Peyer's patch (tissue), 4 donors: ENCODE measurements at regions not wholly inside any gene's neighbourhood (a gene's known extent, or its start where the extent isn't known, plus 50 kb on each side); places are given as distances from the start of the nearest gene placed in this dataset.

Source experiments
- CTCF ChIP-seq, 6 experiments: fragments of 450-650 bp in 4 of 6; fragments of 200-600 bp in 2 of 6; sonication (generic) in 1 of 6; IDR thresholded peaks; one replicate each; pipeline ENCODE4 v1.5.1; 2017 to 2019; ENCODE audit warnings: antibody characterized with exemption in 6 of 6, mild to moderate bottlenecking in 3 of 6, moderate library complexity in 1 of 6
- POLR2A ChIP-seq, 2 donors: fragments of 450-650 bp; IDR thresholded peaks; one replicate each; pipeline ENCODE4 v1.5.1; 2017; ENCODE audit warnings: antibody characterized with exemption in 2 of 2, mild to moderate bottlenecking in 2 of 2, moderate library complexity in 2 of 2

DNA sequence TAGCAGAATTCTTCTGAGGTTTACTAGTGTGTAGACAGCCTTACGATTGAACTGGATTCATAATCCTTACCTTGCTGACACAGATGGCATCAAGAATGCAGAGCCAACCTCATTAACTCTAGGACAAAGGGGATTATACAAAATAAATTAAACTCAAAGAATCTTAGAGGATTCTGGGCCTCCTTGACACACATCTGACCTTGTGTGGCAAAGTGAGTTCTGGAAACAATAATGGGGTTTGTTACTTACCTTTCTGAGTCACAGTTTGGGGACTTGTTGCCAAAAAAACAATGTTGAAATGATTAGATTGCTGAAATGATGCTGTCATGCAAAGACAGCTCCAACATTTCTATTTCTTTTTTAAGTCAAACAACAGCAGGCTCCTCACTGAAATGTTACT, 179.1 kb upstream of the ISX start:
- no peak for TF ChIP-seq CTCF (IDR thresholded peaks at IDR 0.05)
- TF ChIP-seq POLR2A (IDR thresholded peaks at IDR 0.05) = no peak
